ENCODE measurements at regions not wholly inside any gene's neighbourhood (a gene's known extent, or its start where the extent isn't known, plus 50 kb on each side); places are given as distances from the start of the nearest gene placed in this dataset.

GRCh38 chr4:38189445-38189844 is 229.2 kb downstream of the PTTG2 start:
- Histone ChIP-seq H3K27me3 (no peaks in the 10 kb centered on the region), H4K20me1 (no peaks in the 10 kb centered on the region), H3K4me1 (peaks cover 0 to 57% (median 0%) of the 10 kb centered on the region in 10 experiments; a peak in 5 of 20 replicates), H3K4me2 (peak overlapping the region in 2 of 11 experiments; percentile 21 to 41; a peak in 3 of 22 replicates), H3K9ac (no peak overlapping the region), H3K9me3 (replicated peaks in 1 of 11) (0 out of 22 replicates have a peak, but pooled peaks cover 0 to 6% (median 0%) of the 10 kb centered on the region in 11 experiments), H3K27ac (no peak overlapping the region), H3K4me3 (no peak overlapping the region), H3K36me3 (no peaks in the 10 kb centered on the region)
- no peak for TF ChIP-seq Cebpa-rat (IDR thresholded peaks at IDR 0.05)

- TF ChIP-seq Cebpa-rat (IDR thresholded peaks at IDR 0.05), result no peak
- H3K4me2 ChIP-seq, result peak overlapping the region in 3 of 11 experiments; percentile 15 to 80 (median 70); a peak in 5 of 22 replicates
- H3K4me1 ChIP-seq, result peaks cover 0 to 67% (median 0%) of the 10 kb centered on the region in 10 experiments; a peak in 5 of 20 replicates
- peaks cover 0 to 12% (median 2%) of the 10 kb centered on the region in 11 experiments; a peak in 11 of 22 replicates for H3K9me3 ChIP-seq (replicated peaks in 1 of 11)
- H3K27me3 ChIP-seq, result no peaks in the 10 kb centered on the region
- no peak overlapping the region for H3K9ac ChIP-seq
- H4K20me1 ChIP-seq, result no peaks in the 10 kb centered on the region
- no peak overlapping the region for H3K4me3 ChIP-seq
- no peaks in the 10 kb centered on the region for H3K36me3 ChIP-seq
- peak overlapping the region in 2 of 11 experiments; percentile 32 to 33; a peak in 4 of 22 replicates for H3K27ac ChIP-seq
These were observed 230.6 kb downstream of the PTTG2 start for GRCh38 chr4:38190717-38191178.

GRCh38 chr4:38192516-38192915 is 232.3 kb downstream of the PTTG2 start:
- no peaks in the 10 kb centered on the region for H3K36me3 ChIP-seq
- no peak for TF ChIP-seq Cebpa-rat (IDR thresholded peaks at IDR 0.05)
- no peak overlapping the region for H3K4me3 ChIP-seq
- no peak overlapping the region for H3K9ac ChIP-seq
- peak overlapping the region in 2 of 11 experiments; percentile 70 to 80; a peak in 4 of 22 replicates for H3K4me2 ChIP-seq
- no peaks in the 10 kb centered on the region for H3K27me3 ChIP-seq
- peaks cover 0 to 13% (median 5%) of the 10 kb centered on the region in 11 experiments; a peak in 11 of 22 replicates for H3K9me3 ChIP-seq (replicated peaks in 1 of 11)
- peaks cover 0 to 67% (median 0%) of the 10 kb centered on the region in 10 experiments; a peak in 5 of 20 replicates for H3K4me1 ChIP-seq
- no peaks in the 10 kb centered on the region for H4K20me1 ChIP-seq
- peak overlapping the region in 1 of 11 experiments; percentile 5; a peak in 1 of 22 replicates for H3K27ac ChIP-seq

GRCh38 chr4:38193236-38193863 is 233.2 kb downstream of the PTTG2 start:
- no peaks in the 10 kb centered on the region for H3K27me3 ChIP-seq
- H4K20me1 ChIP-seq, result no peaks in the 10 kb centered on the region
- peaks cover 0 to 67% (median 0%) of the 10 kb centered on the region in 10 experiments; a peak in 5 of 20 replicates for H3K4me1 ChIP-seq
- peaks cover 0 to 13% (median 5%) of the 10 kb centered on the region in 11 experiments; a peak in 11 of 22 replicates for H3K9me3 ChIP-seq (replicated peaks in 1 of 11)
- TF ChIP-seq Cebpa-rat (IDR thresholded peaks at IDR 0.05), result peak in 3 of 11 experiments; percentile 19 to 78 (median 34); a peak in 4 of 22 replicates
- H3K36me3 ChIP-seq, result no peaks in the 10 kb centered on the region
- peak overlapping the region in 3 of 11 experiments; percentile 2 to 80 (median 70); a peak in 5 of 22 replicates for H3K4me2 ChIP-seq
- peak overlapping the region in 1 of 11 experiments; percentile 34; a peak in 2 of 22 replicates for H3K27ac ChIP-seq
- H3K4me3 ChIP-seq, result no peak overlapping the region
- no peak overlapping the region for H3K9ac ChIP-seq

DNA sequence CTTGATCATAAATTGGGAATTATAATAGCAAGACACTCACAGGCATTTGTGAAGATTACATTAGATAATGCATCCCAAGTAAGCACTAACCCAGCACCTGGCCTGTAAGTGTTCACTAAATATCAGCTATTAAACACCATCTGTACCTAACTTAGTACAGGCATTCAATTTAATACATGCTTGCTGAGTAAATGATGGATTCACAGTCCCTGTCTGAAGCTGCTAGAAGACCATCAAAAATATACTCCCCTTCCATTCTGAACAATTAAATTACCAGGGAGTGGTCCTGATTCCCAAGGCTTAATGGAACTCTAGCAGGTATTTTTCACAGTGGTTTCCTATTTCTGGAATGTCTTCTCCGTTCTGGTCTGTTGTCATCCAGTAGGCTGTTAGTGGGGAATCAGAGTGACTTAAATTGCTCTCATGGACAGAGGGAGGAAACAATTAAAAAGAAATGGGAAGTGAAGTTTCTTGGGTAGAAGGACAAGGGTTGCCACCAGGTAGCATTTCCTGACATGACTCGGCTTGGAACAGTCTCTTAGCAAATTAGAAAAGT is 233.9 kb downstream of the PTTG2 start:
- Histone ChIP-seq H3K27ac (peak overlapping the region in 2 of 11 experiments; percentile 22 to 34; a peak in 2 of 22 replicates), H3K9ac (no peak overlapping the region), H3K27me3 (no peaks in the 10 kb centered on the region), H3K36me3 (no peaks in the 10 kb centered on the region), H3K4me1 (peaks cover 0 to 64% (median 0%) of the 10 kb centered on the region in 10 experiments; a peak in 5 of 20 replicates), H4K20me1 (no peaks in the 10 kb centered on the region), H3K4me3 (no peak overlapping the region), H3K4me2 (peak overlapping the region in 3 of 11 experiments; percentile 2 to 80 (median 70); a peak in 5 of 22 replicates), H3K9me3 (replicated peaks in 1 of 11) (peaks cover 0 to 13% (median 5%) of the 10 kb centered on the region in 11 experiments; a peak in 11 of 22 replicates)
- no peak for TF ChIP-seq Cebpa-rat (IDR thresholded peaks at IDR 0.05)

- TF ChIP-seq Cebpa-rat (IDR thresholded peaks at IDR 0.05), result no peak
- H4K20me1 ChIP-seq, result no peaks in the 10 kb centered on the region
- H3K27me3 ChIP-seq, result no peaks in the 10 kb centered on the region
These were observed 235.3 kb downstream of the PTTG2 start for GRCh38 chr4:38195486-38195885.

DNA sequence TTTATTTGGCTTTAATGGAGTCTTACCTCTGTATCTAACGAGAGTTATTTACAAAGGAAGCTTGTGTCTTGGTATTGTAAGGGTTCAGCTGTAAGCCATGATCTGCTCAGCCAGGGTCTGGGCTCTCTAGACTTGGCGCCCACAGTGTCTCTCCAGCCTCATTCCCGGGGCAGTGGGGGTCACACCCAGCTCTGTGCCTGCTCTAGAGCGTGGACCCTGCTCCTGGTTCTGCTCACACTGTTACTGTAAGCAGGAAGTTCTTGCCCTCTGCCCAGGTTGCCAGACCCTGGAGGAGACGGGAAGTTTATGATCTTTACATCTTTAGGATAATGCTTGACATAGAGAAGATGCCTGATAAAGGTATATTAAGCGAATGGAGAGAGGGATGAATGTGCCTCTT is 235.7 kb downstream of the PTTG2 start:
- no peak for TF ChIP-seq Cebpa-rat (IDR thresholded peaks at IDR 0.05)
- peaks cover 0 to 46% (median 0%) of the 10 kb centered on the region in 10 experiments; a peak in 5 of 20 replicates for H3K4me1 ChIP-seq
- H3K27ac ChIP-seq, result no peak overlapping the region
- no peak overlapping the region for H3K4me2 ChIP-seq
- no peaks in the 10 kb centered on the region for H4K20me1 ChIP-seq
- no peaks in the 10 kb centered on the region for H3K36me3 ChIP-seq
- no peaks in the 10 kb centered on the region for H3K27me3 ChIP-seq
- peaks cover 0 to 13% (median 5%) of the 10 kb centered on the region in 11 experiments; a peak in 11 of 22 replicates for H3K9me3 ChIP-seq (replicated peaks in 1 of 11)
- no peak overlapping the region for H3K9ac ChIP-seq
- H3K4me3 ChIP-seq, result no peak overlapping the region

More at GRCh38 chr4:38195486-38195885, 235.3 kb downstream of the PTTG2 start:
- Histone ChIP-seq H3K9me3 (replicated peaks in 1 of 11) (peaks cover 0 to 13% (median 5%) of the 10 kb centered on the region in 11 experiments; a peak in 11 of 22 replicates), H3K4me3 (no peak overlapping the region), H3K36me3 (no peaks in the 10 kb centered on the region), H3K4me2 (peak overlapping the region in 1 of 11 experiments; percentile 70; a peak in 1 of 22 replicates), H3K9ac (no peak overlapping the region), H3K27ac (no peak overlapping the region), H3K4me1 (peaks cover 0 to 50% (median 0%) of the 10 kb centered on the region in 10 experiments; a peak in 5 of 20 replicates)

- Histone ChIP-seq H3K4me2 (no peak overlapping the region), H3K4me1 (peaks cover 0 to 5% (median 0%) of the 10 kb centered on the region in 10 experiments; a peak in 1 of 20 replicates)
- TF ChIP-seq Cebpa-rat (IDR thresholded peaks at IDR 0.05), result no peak
These were observed 242.0 kb downstream of the PTTG2 start for GRCh38 chr4:38202242-38202641.

GRCh38 chr4:38203609-38204008 is 243.4 kb downstream of the PTTG2 start:
- TF ChIP-seq Cebpa-rat (IDR thresholded peaks at IDR 0.05), result no peak

More at GRCh38 chr4:38202242-38202641, 242.0 kb downstream of the PTTG2 start:
- Histone ChIP-seq H3K9me3 (replicated peaks in 1 of 11) (peaks cover 0 to 10% (median 0%) of the 10 kb centered on the region in 11 experiments; a peak in 3 of 22 replicates), H3K9ac (no peak overlapping the region), H3K36me3 (no peaks in the 10 kb centered on the region), H3K27me3 (no peaks in the 10 kb centered on the region), H4K20me1 (no peaks in the 10 kb centered on the region), H3K27ac (no peak overlapping the region), H3K4me3 (no peak overlapping the region)

More at GRCh38 chr4:38203609-38204008, 243.4 kb downstream of the PTTG2 start:
- Histone ChIP-seq H3K9ac (no peak overlapping the region), H3K27ac (no peak overlapping the region), H3K27me3 (no peaks in the 10 kb centered on the region), H4K20me1 (no peaks in the 10 kb centered on the region), H3K9me3 (replicated peaks in 1 of 11) (peaks cover 0 to 10% (median 0%) of the 10 kb centered on the region in 11 experiments; a peak in 3 of 22 replicates), H3K4me3 (no peak overlapping the region), H3K4me2 (no peak overlapping the region), H3K4me1 (peaks cover 0 to 6% (median 0%) of the 10 kb centered on the region in 10 experiments; a peak in 1 of 20 replicates), H3K36me3 (no peaks in the 10 kb centered on the region)
